Erythroblast (primary cell): ENCODE measurements at regions not wholly inside any gene's neighbourhood (a gene's known extent, or its start where the extent isn't known, plus 50 kb on each side); places are given as distances from the start of the nearest gene placed in this dataset.

Experiments
- GATA1 ChIP-seq: IDR thresholded peaks from 2 replicates; pipeline ENCODE4 v1.6.1; 2011; ENCODE audit warnings: low read depth, mild to moderate bottlenecking, control low read depth, low read length, moderate library complexity
- POLR2A ChIP-seq: IDR thresholded peaks from 2 replicates; pipeline ENCODE4 v1.6.1; 2011; ENCODE audit warnings: mild to moderate bottlenecking, low read length

DNA sequence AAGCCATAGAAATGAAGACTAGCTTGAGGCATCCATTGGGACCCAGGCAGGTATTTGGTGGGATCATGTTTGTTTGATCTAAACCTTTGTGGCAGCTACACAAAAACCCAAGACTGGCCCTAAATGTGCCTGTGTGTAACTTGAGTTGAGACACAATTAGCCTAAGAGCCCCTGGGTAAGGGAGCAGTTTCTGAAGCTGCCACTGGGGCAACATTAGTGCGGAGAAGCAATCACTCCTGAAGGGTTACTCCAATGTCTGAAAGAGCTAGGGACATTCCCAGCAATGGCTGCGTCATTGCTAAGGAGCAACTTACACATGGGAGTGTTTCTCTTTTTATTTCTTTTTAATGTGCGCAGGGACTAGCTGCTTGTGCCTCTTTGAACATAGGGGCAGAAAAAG lies 67.9 kb upstream of the EEF1E1 start:
- no peak for TF ChIP-seq POLR2A
- no peak for TF ChIP-seq GATA1
